Epithelial cell of proximal tubule (primary cell): ENCODE measurements at regions not wholly inside any gene's neighbourhood (a gene's known extent, or its start where the extent isn't known, plus 50 kb on each side); places are given as distances from the start of the nearest gene placed in this dataset.
"Not testable (repeated sequence)": the region's sequence is repeated elsewhere in the genome, so short reads cannot be mapped to it uniquely, and the experiment has no call there.

Experiments
- DNase-seq: peaks from one replicate; pipeline ENCODE4 v3.0.0-alpha.2; 2011; ENCODE audit warnings: low read depth
- H3K4me3 ChIP-seq: 2 replicates; pipeline ENCODE4 v1.5.1; 2011; ENCODE audit warnings: low read depth, mild to moderate bottlenecking, low read length

DNA sequence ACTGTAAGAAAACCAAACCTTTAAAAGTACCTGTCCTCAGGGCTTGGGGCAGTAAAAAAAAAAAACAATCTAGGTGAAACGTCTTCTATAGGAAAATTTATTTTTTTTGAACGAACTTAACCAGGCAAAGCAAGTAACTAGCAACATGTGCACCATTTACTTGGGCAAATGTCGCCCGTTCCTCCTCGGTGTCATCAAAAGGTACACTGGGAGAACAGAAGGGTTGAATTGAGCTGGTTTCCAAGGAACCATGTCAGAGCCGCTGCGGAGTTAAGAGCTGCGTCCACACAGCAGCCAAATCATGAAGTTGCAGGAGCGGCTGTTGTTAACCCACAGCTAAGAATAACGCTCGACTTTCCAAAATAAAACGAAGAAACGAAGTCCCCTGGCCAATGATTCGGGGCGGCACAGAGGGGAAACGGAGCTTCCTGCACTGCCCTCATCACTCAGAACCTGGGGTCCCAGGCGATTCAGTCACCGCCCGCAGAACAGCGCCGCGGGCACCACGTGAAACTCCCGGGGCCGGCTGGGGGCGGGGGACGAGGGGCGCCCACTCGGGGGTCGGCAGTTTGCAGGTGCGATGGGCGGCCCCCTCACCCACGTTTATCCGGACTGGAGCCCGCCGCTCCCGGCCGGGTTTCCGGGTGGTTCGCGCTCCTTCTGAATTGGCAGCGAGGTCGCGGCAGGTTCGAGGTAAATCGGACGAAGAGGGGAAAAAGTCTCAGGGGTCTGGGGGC lies 53.6 kb upstream of the PLGLB1 start:
- peak overlapping the region; percentile 62 for H3K4me3 ChIP-seq
- not testable (repeated sequence) for DNase-seq

DNA sequence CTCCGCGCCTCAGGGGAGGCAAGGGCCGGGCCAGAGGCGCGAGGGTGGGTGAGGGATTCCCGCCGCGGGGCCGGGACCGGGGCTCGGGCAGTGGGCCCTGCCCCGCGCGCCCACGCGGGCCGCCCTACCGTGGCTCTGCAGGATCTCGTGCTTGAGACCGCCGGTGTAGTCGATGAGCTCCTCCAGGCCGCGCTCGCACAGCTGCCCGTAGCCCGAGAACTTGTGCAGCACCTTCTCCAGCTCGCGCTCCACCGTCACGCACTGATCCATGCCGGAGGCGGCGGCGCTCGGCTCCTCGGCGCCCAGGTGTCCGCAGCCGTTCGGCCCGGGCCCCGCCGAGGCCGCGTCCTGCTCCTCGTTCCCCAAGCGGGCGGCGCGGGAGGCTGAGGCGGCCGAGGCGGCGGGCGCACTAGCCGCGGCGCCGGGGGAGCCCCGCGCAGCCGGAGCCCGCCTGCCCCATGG lies 54.2 kb upstream of the PLGLB1 start:
- H3K4me3 ChIP-seq: peak overlapping the region; percentile 62
- DNase-seq: not testable (repeated sequence)

DNA sequence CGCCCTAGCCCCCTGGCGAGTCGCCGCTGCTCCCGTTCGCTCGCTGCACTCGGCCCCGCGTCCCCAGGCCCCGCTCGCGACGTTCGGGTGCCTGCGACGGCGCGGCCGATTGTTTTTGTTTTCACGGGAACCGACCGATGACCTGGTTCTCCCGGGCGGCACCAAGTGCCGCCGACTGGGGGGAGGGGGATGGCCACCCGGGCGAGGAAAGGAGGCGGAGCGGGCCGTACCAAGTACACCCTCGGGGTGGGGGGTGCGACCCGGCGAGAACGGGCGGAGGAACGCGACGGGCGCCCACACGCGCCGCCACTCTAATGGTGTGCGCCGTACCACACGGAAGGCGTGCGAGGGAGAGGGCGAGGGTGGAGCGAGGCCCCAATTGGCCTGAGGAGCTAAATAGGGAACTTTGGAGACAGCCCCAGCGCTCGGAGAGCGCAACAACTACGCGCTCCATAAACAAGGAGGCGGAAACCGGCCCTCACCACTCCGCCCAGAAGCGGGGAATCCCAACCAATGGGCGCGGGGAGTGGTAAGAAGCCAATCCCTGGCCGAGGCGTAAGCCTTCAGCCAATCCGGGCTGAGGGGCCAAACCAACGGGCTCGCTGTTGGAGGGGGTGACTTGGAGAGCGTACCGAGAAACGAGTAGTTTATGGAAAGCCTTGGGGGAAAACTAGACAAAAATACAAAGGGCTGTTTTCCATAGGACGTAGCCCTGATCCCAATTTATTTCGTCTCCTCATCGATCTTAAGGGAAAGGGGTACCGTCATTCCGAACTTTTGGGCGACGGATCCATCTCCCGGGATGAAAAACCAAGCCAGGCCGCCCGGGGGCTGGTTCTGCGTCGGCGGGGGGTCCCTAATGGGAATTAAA lies 54.8 kb upstream of the PLGLB1 start:
- H3K4me3 ChIP-seq: peak overlapping the region; percentile 62
- peak; percentile 23 for DNase-seq

DNA sequence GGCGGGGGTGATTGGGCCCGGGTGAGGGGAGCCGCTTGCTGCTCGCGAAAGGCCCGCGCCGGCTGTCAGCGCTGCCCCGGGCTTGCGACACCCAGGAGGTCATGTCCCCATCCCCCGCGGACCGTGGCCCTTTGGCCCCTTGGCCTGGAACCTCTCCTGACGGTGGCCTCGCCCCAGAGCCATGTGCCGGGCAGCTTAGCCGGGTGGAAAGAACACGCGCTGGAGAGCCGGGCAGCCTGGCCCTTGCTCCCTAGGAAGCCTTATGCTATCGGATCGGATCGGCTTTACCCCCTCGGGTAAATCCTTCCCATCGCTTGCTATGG lies 55.4 kb upstream of the PLGLB1 start:
- H3K4me3 ChIP-seq: peak overlapping the region; percentile 62
- not testable (repeated sequence) for DNase-seq

DNA sequence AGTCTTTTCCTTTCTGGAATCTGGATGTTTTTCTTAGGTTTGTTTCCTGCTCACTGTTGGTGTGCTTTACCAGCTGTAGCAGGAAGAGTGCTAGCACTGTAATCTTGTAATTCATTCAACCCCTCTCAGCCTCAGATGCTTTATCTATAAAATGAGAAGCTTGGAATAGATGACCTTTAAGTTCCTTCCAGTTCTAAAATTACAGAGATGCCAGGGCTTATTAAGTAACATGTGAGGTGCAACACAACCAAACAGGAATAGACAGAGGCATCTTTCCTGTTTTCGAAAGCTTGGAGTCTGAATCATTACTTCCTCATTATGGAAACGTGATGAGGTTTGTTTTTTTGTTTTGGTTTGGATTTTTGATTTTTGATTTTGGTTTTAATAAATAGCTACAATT lies 60.1 kb upstream of the PLGLB1 start:
- not testable (repeated sequence) for H3K4me3 ChIP-seq, DNase-seq

DNA sequence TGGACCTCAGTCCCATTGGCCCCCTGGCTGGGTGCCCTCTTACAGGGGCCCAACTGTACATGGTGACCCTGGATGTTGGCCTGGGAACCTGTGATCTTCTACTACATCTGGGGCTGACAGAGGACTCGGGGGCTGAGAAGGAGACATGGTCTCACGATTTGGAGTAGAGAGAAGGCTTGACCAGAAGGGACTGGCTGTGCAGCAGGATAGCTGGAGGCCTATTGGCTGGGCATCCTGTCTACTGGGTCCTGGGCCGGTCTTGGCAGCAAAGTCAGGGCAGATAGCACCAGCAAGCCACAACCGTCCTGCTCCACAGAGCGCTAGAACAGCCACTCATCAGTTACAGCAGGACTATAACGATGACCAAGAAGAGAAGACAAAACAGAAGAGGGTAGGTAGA lies 66.4 kb upstream of the PLGLB1 start:
- not testable (repeated sequence) for DNase-seq, H3K4me3 ChIP-seq

DNA sequence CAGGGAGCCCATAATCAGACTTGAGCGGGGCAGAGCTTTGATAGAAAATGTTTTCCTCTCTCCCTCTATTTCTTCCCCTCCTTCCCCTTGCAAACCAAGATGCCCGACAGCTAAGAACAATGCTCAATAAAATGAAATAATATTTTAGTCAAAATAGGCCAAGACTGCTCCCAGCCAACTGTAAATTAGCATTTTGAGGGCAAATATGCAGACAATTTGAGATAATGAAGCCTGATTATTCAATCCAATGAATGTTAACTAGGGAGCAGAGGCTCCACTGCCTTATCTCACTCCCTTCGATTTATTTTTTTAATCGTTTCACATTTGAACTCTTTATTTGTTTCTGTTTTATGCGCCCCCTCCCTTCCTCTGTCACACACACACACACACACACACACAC lies 67.8 kb upstream of the PLGLB1 start:
- H3K4me3 ChIP-seq: not testable (repeated sequence)

DNA sequence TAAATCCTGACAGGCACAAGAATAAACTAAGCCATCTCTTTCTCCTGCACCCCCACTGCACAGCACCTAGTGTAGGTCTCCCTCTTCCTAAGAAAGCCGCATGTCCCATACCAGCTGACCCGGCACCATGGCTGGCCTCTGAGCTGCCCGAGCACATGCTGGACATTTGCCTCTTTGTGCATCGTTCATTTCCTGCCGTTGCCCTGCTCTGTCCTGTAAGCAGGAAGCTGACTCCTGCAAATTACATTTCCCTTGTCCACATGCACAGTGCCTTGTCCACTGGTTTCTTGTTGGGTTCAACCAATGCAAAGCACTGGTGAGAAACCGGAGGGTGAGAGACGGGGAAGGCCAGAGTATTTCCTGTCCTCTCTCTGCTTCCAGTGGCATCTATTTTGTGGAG lies 71.6 kb upstream of the PLGLB1 start:
- DNase-seq, H3K4me3 ChIP-seq: not testable (repeated sequence)

More for the DNA sequence above, 67.8 kb upstream of the PLGLB1 start:
- DNase-seq: not testable (repeated sequence)

DNA sequence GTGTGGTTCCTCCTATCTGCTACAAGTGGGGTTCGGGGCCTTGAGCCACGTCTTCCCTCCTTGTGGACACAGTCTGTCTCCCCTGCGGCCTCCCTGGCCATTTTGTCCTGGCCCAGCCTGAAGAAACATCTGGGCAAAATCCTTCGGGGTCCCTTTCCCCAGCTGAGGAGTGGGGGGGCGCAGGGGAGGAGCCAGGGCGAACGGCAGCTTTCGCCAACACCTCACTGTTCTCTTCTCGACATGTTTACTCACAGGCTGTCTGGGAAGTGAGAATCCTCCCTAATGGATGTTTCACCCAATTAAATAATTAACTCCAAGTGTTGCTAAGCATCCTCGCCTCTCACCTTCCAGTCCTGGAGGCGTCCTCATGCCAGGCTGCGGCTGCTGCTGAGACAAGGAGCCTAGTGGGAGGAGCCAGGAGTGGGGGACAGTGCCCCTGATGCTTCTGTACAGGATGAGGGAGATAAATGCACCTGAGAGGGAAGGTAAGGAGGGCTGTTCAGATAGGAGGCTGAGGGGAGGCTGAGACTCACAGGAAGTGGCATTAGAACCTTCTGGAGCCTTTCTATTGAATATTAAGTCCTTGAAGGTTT lies 72.4 kb upstream of the PLGLB1 start:
- not testable (repeated sequence) for DNase-seq, H3K4me3 ChIP-seq

DNA sequence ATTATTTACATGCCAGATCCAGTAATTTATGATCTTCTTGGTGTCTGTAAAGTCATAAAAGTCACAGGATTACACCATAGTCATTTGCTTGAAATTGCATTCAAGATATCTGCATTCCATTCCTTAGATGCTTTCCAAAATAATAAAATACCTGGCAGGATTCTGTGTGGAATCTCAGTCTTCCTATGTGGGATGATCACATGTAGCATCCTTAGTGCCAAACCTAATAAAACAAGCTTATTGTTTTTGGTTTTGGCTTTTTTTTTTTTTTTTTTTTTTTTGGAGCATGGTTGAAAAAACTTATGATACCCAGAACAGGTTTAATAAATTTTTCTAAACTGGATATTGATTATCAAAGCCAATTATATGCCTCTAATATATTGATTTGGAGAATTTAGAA lies 74.2 kb upstream of the PLGLB1 start:
- not testable (repeated sequence) for DNase-seq, H3K4me3 ChIP-seq

DNA sequence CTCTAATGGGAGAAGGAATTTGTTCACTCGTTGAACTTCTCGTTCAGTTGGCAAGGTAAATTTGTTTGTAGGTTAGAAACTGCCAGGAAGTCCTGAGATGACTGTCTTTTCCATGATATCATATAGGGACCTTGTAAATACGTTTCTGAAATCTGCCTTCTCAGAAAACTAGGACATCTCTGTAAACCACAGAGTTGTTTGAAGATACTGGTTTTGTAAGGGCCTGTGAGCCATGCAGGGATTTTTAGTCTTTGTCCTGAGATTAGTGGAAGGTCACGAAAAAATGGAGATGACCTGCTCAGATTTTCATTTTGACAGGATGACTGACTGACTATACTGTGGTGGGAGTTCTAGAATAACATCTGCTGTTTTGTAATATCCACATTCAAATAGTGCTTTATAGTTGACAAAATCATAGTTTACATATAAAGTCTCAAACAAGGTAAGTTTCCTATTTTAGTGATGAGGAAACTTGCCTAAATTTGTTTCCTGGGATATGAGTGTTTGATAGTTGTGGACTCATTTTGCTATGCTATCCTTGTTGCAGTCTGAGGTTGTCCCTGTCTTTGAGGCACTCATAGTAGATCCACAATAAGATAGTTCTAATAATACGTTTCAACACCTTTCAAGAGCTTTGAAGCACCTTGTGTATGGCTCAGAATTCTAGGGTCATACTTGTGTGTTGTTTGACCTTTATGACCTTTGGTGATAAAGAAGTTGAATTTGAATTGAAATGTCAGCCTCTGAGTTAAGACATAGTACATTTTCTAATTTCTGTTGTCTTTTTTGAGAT lies 107.3 kb upstream of the PLGLB1 start:
- DNase-seq, H3K4me3 ChIP-seq: not testable (repeated sequence)

DNA sequence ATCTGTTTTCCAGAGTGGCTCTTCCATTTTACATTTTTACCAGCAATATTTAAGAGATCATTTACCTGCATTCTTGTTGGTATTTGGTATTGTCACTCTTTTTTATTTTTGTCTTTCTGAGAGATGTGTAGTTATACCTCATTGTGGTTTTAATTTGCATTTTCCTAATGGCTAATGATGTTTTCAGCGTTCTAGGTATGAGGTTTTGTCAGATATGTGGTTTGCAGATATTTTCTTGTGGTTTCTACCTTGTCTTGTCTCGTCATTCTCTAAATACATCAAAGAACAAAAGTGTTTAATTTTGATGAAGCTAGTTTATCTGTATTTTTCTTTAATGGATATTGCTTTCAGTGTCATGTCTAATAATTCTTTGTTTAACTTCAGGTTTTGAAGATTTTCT lies 110.9 kb upstream of the PLGLB1 start:
- H3K4me3 ChIP-seq, DNase-seq: not testable (repeated sequence)

DNA sequence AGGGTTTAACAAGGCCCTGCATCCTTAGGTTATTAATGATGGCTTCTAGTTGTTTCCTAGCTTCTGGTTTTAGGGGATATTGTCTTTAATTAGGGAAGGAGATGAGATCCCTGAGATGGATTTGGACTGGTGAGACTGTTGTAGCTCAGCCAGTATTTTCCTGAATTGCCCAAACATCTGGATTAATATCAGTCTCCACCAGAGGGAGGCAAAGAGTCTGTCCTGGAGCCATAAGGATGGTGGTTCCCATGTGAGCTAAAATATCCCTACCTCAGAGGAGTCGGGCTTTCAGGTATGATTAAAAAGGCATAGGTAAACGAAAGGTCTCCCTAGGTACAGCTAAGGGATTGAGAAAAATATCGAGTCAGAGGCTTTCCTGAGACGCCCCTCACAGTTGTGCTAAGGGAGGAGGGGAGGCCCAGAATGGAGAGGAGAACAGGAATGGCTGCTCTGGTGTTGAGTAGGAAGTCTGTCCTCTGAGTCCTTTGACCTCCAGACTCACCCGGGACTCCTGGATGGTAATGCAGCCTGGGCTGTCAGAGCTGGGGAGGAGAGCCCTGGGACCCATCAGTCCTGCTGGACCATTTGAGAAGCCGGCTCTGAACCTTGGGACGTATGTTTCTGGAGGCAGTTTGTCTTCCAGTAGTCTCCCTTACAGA lies 130.3 kb upstream of the PLGLB1 start:
- DNase-seq, H3K4me3 ChIP-seq: not testable (repeated sequence)

DNA sequence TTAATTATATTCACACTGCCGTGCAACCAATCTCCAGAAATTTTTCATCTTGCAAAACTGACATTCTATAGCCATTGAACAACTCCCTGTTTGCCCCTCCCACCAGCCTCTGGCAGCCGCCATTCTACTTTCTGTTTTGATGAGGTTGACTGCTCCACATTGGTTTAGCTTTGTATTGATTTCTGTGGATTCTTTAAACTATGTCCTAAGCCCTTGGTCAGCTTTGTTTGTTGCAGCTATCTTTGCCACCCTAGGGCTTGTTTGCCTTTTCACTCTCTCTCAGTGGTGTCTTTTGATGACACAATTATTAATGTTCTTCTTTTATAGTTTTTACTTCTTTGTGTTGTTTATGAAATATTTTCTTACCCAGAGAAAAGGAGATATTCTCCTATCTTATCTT lies 152.8 kb upstream of the PLGLB1 start:
- DNase-seq, H3K4me3 ChIP-seq: not testable (repeated sequence)

DNA sequence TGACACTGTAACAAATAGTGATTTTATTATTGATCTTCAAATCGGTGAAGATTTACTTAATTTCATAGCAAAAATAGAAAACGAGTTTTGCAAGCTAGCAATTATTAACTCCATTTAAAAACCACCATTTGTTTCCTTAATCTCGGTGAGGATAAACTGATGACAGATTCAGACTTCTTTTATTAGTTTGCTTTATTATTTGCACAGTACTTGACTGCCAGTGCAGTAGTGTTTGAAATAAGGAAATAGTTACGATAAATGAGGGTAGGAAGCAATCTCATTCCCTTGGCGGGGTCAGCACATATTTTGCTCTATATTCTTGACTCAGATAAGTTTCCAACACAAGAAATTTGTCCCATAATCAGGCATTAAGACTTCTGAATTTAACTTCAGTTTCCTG lies 161.7 kb upstream of the PLGLB1 start:
- not testable (repeated sequence) for H3K4me3 ChIP-seq, DNase-seq

DNA sequence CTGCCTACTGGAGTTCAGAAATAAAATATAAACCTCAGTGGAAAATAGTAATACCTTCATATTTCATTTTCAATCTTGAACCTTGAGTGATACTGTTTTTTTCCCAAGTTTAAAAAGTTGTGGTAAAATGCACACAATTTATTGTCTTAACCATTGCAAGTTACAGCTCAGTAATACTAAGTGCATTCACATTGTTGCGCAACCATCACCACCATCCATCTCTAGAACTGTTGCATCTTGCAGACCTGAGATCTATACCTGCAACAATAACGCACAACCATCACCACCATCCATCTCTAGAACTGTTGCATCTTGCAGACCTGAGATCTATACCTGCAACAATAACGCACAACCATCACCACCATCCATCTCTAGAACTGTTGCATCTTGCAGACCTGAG lies 162.6 kb upstream of the PLGLB1 start:
- H3K4me3 ChIP-seq, DNase-seq: not testable (repeated sequence)

DNA sequence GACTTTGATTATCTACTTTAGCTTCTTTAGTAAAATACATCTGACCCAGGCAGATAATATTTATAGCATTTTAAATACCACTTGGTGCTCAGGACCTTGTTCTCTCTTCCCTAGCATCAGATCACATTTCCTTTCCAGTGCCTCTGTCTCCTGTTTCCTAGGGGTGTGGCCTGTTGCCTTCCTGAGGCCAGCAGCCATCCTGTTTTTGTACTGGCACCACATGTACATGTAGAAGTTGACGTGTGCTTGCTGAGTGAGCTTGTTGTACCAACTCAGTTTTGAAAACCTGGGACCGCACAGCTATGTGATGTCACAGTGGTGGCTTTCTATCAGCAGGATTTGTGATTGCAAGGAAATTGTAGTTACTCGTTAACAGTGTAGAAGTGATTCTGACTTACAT lies 167.6 kb upstream of the PLGLB1 start:
- H3K4me3 ChIP-seq, DNase-seq: not testable (repeated sequence)
